Left ventricle myocardium inferior (tissue), 1 donor: ENCODE measurements at regions not wholly inside any gene's neighbourhood (a gene's known extent, or its start where the extent isn't known, plus 50 kb on each side); places are given as distances from the start of the nearest gene placed in this dataset.
"Not testable (repeated sequence)": the region's sequence is repeated elsewhere in the genome, so short reads cannot be mapped to it uniquely, and the experiment has no call there.

Experiments
- DNase-seq: peaks from one replicate; pipeline ENCODE4 v3.0.0-alpha.2; 2020
- H3K27ac ChIP-seq: fragments of 200-600 bp; replicated peaks from 2 replicates; pipeline ENCODE4 v1.8.0; 2021
- H3K27me3 ChIP-seq: fragments of 200-600 bp; 2 replicates; pipeline ENCODE4 v1.8.0; 2021; ENCODE audit warnings: low read depth
- H3K36me3 ChIP-seq: fragments of 200-600 bp; 2 replicates; pipeline ENCODE4 v1.8.0; 2021
- H3K4me1 ChIP-seq: fragments of 200-600 bp; 2 replicates; pipeline ENCODE4 v1.8.0; 2021
- H3K4me3 ChIP-seq: fragments of 200-600 bp; 2 replicates; pipeline ENCODE4 v1.8.0; 2021; ENCODE audit warnings: mild to moderate bottlenecking, moderate library complexity
- H3K9me3 ChIP-seq: fragments of 200-600 bp; replicated peaks from 2 replicates; pipeline ENCODE4 v1.8.0; 2021
- intact Hi-C: fragments of 100-400 bp; cut with micrococcal nuclease; formaldehyde crosslinking; loops from one replicate; pipeline ENCODE4 v1.11.0; 2022
- TF ChIP-seq, protein P1 (sequence below): fragments of 200-600 bp; IDR thresholded peaks from 2 replicates; pipeline ENCODE4 v1.8.0; 2021; ENCODE audit warnings: antibody characterized with exemption, mild to moderate bottlenecking, borderline replicate concordance
- donor health status: DM: no; HTN: yes; CAD: no; lungs with severe emphysema.

- H3K36me3 ChIP-seq, result no peaks in the 10 kb centered on the region
Observed at GRCh38 chr12:131192951-131193350, 239.2 kb downstream of the ADGRD1 start.

GRCh38 chr12:131194166-131194565, 240.5 kb downstream of the ADGRD1 start:
- H3K4me3 ChIP-seq, result no peak overlapping the region
- H3K27ac ChIP-seq, result no peak overlapping the region
- no peaks in the 10 kb centered on the region for H3K4me1 ChIP-seq
- DNase-seq, result no peak
- H3K36me3 ChIP-seq, result no peaks in the 10 kb centered on the region
- peaks cover 5% of the 10 kb centered on the region for H3K9me3 ChIP-seq
- TF ChIP-seq, protein P1, sequence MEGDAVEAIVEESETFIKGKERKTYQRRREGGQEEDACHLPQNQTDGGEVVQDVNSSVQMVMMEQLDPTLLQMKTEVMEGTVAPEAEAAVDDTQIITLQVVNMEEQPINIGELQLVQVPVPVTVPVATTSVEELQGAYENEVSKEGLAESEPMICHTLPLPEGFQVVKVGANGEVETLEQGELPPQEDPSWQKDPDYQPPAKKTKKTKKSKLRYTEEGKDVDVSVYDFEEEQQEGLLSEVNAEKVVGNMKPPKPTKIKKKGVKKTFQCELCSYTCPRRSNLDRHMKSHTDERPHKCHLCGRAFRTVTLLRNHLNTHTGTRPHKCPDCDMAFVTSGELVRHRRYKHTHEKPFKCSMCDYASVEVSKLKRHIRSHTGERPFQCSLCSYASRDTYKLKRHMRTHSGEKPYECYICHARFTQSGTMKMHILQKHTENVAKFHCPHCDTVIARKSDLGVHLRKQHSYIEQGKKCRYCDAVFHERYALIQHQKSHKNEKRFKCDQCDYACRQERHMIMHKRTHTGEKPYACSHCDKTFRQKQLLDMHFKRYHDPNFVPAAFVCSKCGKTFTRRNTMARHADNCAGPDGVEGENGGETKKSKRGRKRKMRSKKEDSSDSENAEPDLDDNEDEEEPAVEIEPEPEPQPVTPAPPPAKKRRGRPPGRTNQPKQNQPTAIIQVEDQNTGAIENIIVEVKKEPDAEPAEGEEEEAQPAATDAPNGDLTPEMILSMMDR, result no peak
- intact Hi-C loops, result no loop called here
- H3K27me3 ChIP-seq, result peaks cover 48% of the 10 kb centered on the region

More at GRCh38 chr12:131192951-131193350, 239.2 kb downstream of the ADGRD1 start:
- H3K9me3 ChIP-seq, result no peaks in the 10 kb centered on the region
- no peak for DNase-seq
- TF ChIP-seq, protein P1, result no peak
- no peak overlapping the region for H3K4me3 ChIP-seq
- H3K27ac ChIP-seq, result no peak overlapping the region
- intact Hi-C loops, result no loop called here
- no peaks in the 10 kb centered on the region for H3K4me1 ChIP-seq
- peaks cover 40% of the 10 kb centered on the region for H3K27me3 ChIP-seq

GRCh38 chr12:131195796-131196195, 242.1 kb downstream of the ADGRD1 start:
- DNase-seq, result no peak
- Histone ChIP-seq H3K36me3 (no peaks in the 10 kb centered on the region), H3K4me1 (no peaks in the 10 kb centered on the region), H3K9me3 (peaks cover 5% of the 10 kb centered on the region), H3K27ac (no peak overlapping the region), H3K4me3 (no peak overlapping the region), H3K27me3 (peaks cover 48% of the 10 kb centered on the region)
- intact Hi-C loops, result no loop called here
- TF ChIP-seq, protein P1, result no peak

- Histone ChIP-seq H3K27me3 (peaks cover 48% of the 10 kb centered on the region), H3K36me3 (no peaks in the 10 kb centered on the region), H3K4me1 (no peaks in the 10 kb centered on the region), H3K4me3 (no peak overlapping the region), H3K9me3 (peaks cover 5% of the 10 kb centered on the region), H3K27ac (no peak overlapping the region)
- intact Hi-C loops, result no loop called here
- no peak for DNase-seq
- TF ChIP-seq, protein P1, result no peak
Observed at GRCh38 chr12:131196220-131196619, 242.5 kb downstream of the ADGRD1 start.

GRCh38 chr12:131197490-131197889, 243.8 kb downstream of the ADGRD1 start:
- intact Hi-C loops, result no loop called here
- Histone ChIP-seq H3K9me3 (peaks cover 5% of the 10 kb centered on the region), H3K27me3 (peaks cover 47% of the 10 kb centered on the region), H3K36me3 (no peaks in the 10 kb centered on the region), H3K27ac (no peak overlapping the region), H3K4me1 (no peaks in the 10 kb centered on the region), H3K4me3 (no peak overlapping the region)
- DNase-seq, result no peak
- TF ChIP-seq, protein P1, result no peak

DNA sequence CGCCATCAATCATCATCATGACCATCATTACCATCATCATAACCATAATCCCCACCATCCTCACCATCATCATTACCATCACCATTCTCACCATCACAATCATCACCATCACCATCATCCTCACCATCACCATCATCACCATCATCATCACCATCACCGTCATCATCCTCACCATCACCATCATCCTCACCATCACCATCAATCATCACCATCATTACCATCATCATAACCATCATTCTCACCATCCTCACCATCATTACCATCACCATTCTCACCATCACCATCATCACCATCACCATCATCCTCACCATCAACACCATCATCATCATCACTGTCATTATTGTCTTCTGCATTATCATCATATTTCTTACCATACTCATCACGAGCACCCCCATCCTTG, 245.5 kb downstream of the ADGRD1 start:
- H3K4me3 ChIP-seq, result no peak overlapping the region
- no peaks in the 10 kb centered on the region for H3K4me1 ChIP-seq
- intact Hi-C loops, result no loop called here
- H3K27ac ChIP-seq, result no peak overlapping the region
- H3K9me3 ChIP-seq, result peaks cover 5% of the 10 kb centered on the region
- TF ChIP-seq, protein P1, result no peak
- no peaks in the 10 kb centered on the region for H3K36me3 ChIP-seq
- DNase-seq, result no peak
- peaks cover 46% of the 10 kb centered on the region for H3K27me3 ChIP-seq

DNA sequence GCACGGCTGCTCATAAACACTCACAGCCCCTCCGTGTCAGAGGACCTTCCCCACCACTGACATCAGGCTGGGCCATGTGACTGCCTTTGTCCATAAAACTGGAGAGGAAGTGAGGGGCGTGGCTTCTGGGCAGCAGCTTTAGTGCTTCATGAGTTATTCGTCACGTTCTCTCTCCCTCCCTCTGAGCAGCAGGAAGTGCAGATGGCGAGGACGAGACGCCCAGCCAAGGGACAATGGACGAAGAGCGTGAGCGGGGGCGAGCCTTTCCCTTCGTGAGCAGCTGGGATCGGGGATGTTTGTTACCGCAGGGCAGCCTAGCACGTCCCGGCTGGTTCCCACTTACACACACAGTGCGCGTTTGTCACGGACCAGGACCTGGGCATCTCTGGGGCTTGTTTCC, 248.2 kb downstream of the ADGRD1 start:
- H3K27ac ChIP-seq, intact Hi-C loops, H3K36me3 ChIP-seq, H3K4me3 ChIP-seq, H3K4me1 ChIP-seq, DNase-seq, H3K9me3 ChIP-seq: not testable (repeated sequence)
- H3K27me3 ChIP-seq, result peaks cover 42% of the 10 kb centered on the region
